HG03457 (cell line): ENCODE measurements at regions not wholly inside any gene's neighbourhood (a gene's known extent, or its start where the extent isn't known, plus 50 kb on each side); places are given as distances from the start of the nearest gene placed in this dataset.
"Not testable (repeated sequence)": the region's sequence is repeated elsewhere in the genome, so short reads cannot be mapped to it uniquely, and the experiment has no call there.

ENCODE experiments used
- ATAC-seq: cut with Tn5 transposase; IDR thresholded peaks from one replicate; pipeline ENCODE4 v1.9.1; 2021; ENCODE audit warnings: moderate number of reproducible peaks; ENCODE audit not compliant: unreplicated experiment

DNA sequence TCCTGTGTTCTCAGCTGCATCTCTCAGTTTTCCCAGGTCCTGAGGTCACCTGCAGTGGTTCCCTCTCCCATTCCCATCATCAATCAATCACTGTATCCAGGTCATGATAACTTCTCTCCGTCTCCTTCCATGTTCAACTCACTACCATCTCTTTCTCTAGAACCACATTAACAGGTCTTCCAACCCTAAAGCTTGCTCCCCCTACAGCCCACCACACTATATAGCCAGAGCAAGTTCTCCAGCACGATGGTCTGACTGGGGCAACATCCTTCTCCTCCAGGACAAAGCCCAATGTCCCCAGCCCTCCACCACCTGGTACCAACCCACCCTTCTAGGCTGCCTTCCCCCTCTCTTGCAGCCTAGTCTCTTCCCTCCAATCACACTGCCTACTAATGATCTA lies 241.6 kb downstream of the CDK5RAP2 start:
- no peak for ATAC-seq

DNA sequence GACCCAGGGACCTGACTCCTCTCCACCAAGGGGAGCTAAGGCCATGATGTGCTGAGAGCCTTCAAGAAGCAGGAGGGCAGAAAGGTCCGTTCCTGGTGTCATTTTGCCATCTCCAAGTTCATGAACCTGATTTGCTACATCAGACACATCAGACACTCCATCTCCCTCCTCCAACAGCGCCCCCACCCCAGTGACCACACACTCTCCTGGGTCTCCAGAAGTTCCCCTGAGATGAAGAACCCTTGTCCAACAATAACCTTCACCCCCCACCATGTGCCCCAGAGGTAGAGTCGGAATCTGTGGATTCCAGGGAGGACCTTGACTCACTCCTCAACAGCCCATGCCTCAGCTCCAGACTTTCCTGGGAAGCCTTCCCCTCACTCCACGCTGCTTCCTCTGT lies 242.8 kb downstream of the CDK5RAP2 start:
- no peak for ATAC-seq

DNA sequence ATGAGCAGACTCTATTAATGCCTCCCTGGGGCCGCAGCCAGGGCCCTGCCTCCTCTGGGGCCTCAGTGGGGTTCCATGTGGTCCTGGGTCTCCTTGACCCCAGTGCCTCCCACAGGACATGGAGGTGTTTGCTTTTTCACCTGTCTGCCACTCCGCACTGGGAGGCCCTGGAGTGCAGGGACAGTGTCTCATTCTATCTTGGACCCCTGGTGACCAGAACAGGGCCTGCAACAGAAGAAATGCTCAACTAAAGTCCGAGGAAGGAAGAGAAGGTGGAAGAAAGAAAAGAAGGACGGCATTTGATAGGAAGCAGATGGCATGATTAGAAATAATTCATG lies 243.2 kb downstream of the CDK5RAP2 start:
- no peak for ATAC-seq

DNA sequence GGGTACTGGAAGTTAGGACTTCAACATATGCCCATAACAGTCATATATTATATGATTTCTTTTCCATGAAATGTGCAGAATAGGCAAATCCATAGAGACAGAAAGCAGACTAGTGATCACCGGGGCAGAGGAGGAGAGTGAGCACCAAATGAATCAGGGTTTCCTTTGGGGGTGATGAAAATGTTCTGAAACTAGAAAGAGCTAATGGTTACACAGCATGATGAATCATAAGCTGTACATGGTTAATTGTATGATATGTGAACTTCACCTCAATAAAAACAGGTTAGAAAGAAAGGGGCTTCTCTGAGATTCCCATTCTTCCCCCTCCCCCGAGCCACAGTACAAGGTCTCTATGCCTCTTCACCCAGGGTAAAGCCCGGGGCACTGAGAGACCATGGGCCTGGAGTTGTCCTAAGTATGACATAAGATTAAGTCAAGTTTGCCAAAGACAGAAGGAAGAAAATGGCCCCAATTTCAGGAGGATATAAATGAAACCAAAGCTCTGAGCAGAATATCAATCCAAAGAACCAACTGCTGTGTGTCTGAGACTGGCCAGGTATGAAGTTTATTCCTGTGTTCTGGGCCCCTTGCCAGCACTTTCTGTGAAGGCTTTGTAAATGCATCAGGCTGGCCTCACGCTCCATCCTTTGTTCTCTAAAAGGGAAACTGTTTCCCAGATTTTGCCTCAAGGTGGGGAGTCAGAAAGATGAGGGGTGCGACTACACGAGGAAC lies 243.8 kb downstream of the CDK5RAP2 start:
- no peak for ATAC-seq

DNA sequence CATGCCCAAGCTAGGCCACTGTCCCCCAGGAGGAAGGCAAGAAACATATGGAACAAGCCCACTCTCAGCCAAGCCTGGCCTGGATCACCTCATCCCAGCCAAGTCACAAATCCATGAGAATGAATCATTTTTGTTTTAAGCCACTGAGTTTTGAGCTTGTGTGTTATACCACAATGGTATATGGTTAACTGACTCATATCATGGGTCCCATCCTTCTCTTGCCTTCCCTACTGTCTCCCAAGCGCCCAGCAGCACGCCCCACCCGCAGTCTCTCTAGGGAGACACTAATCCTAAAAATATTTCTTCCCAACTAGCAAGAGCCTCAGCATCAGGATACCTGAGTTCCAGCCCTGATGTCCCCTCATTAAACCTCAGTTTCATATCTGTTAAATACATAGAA lies 248.1 kb downstream of the CDK5RAP2 start:
- ATAC-seq = no peak

DNA sequence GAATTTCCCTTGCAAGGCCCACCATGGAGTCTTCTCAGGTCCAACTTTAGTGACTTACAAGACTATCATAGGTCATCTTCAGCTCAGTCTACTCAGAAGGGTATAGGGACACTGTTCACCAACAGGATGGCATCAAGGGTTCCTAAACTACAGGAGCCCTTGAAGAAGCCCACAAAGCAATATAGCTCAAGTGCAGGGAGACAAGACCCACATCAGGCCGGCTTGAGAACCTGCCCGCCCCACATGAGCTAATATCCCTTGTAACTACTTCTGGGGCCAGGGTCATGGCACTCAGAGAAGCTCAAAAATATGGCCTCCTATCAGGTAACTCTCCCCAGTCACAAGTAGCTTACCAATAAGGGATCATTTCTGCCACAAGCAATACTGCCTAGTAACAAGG lies 249.9 kb downstream of the CDK5RAP2 start:
- ATAC-seq = no peak

DNA sequence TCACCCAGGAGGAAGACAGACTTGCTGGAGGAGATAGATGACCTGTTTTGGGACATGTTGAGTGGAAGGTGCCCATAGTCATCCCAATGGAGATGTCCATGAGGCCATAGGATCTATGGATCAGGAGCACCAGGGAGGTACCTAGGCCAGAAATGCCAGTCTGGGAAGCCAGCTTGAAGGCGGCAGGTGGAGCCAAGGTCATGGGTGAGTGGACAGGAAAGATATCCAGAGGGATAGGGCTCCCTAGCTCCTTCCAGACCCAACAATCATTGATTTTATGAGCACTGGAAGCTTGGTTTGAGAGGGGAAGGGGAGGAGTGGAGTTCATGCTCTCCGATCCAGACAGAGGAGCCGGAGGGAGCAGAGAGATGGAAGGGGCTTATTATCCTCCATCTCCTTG lies 252.6 kb downstream of the CDK5RAP2 start:
- ATAC-seq = no peak

DNA sequence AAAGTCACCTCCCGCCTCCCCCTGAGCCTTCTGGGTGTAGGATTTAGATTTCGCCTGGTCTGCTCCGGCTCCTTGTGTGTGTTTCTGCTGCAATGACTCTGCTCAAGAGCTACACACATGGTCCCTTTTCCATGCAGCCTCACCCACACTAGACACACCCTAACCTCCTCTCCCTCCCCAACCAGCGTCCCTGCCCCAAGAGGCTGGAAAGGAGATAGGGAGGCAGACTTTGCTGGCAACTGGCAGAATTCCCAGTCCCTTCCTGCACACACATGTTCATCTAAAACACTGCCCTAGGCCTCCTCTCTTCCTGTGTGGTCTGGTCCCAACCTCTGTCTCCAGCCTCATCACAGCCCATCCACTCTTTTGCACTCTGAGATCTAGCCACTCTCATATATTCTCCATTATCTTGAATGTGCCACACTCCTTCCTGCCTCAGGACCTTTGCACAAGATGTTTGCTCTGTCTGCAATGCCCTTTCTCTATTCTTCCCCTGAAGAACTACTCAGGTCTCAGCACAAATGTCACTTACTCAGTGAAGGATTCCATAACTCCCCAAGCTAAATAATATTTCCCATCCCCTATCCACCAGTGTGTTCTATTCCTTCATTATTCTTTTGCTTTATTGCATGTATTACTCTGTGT lies 253.8 kb downstream of the CDK5RAP2 start:
- no peak for ATAC-seq

DNA sequence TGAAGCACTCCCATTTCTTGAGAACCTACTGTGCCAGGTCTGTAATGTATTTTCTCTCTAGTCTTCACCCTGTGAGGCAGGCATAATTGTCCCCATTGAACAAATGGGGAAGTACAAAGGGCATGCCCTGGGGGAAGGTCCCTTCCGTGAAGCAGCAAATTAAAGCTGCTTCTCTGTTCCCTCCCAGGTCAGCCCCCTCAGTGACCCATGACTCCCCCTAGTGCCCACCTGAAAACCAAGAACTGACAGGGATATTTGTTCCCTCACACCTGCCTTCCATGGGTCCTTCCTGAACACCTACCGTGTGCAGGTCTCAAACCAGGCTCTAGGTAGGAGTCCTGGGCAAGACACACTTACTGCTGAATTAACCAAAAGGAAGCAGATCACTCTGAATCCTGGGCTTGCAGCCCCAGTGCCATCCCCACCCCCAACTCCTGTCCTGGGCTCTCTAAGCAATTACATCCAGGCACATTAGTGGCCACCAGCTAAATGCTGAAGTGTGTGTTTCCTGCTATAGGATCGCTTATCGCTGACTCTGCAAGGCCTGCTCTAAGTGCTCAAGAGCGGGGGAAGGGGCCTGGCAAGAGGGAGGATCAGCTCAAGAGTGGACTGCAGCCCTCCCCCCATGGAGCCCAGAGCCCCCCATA lies 254.8 kb downstream of the CDK5RAP2 start:
- ATAC-seq = no peak

DNA sequence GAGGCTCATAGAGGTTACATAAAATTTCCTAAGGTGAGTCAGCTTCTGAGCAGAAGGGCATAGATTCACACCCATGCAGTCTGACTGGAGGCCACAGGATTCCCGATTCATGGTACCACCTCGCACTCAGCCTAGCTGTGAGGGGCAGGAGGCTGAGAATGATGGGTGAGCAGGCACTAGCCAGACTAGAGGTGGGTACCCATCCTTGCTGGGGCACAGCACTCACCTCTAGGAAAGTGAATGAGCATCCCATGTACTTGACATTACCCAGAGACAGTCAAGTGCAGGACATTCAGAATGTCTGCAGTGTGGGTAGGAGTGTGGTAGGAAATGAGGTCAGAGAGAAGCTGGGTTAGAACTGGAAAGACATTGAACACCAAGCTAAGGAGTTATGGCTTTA lies 255.5 kb downstream of the CDK5RAP2 start:
- ATAC-seq = no peak

DNA sequence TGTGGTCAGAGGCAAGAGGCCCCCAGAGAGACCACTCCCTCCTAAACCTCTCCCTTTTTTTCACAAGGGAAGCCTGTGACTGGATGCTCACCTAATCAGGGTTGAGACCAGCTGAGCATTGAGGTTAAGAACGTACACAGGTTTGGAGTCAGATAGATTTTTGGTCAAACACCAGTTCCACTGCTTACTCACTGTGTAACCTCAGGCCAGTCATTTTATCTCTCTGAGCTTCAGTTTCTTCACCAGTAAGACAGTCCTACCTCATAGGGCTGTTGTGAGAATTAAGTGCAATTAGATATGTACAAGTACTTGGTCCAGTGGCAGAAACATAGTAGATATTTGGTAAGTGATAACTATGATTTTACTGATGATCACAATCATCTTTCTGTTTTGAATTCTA lies 256.8 kb downstream of the CDK5RAP2 start:
- ATAC-seq = no peak

DNA sequence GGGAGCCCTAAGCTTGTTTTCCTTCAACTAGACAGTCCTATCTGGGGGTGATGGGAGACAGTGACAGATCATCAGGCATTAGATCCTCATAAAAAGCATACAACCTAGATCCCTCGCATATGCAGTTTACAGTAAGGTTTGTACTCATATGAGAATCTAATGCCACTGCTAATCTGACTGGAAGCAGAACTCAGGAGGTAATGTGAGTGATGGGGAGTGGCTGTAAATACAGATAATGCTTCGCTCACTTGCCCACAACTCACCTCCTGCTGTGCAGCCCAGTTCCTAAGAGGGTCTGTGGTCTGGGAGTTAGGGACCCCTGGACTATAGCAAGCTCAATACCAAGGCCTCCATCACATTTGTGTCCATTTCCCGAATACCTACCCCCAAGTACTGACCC lies 260.5 kb downstream of the CDK5RAP2 start:
- ATAC-seq = no peak

DNA sequence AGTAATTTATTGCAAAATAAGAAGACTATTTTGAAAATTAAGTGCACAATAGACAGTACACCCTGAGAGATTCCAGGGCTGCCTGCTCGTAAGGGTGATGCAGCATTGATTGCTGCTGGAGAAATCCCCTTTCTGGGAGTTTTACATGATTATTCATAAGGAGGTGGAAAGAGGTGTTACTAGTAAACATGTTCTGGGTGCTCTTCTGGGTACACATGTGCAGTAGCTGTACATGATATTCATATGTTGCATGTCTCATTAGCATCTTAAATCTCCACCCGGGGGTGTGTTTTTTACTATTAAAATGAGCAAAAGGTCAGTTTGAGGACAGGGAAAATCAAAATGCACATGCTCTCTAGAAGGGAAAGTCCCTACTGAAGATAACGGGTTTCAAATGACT lies 264.8 kb downstream of the CDK5RAP2 start:
- ATAC-seq = no peak

DNA sequence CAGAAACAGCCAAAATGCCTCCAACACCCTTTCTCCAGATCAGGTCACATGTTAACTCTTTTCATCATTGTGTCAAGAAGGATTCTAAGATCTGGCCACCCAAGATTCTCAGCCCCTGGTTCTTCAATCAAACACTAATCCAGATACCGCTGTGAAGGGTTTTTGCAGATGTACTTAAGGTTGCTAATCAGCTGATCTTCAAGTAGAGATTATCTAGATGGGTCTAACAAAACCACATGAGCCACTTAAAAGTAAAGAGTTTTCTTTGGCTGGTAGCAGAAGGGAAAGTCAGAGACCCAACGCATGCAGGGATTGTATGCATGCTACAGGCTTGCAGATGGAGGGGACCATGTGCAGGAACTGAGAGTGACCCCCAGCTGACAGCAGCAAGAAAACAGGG lies 267.9 kb downstream of the CDK5RAP2 start:
- ATAC-seq = no peak

DNA sequence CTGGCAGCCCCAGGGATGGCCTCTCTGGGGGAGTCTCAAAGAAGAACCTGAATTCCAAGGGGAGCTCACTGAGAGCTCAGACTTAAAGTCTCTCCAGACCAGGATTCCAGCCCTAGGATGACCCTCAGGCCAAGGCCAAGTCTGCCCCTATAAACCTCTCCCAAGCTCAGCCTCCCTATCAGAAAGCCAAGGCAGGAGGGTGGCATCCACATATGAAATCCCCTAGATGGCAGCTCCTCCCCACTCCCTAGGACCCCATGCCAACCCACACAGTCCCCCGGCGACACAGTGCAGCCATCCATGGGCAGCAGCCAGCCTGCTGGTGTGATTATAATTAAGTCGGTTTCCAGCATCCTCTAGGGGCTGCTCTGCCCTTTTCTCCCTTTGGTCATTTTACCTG lies 269.9 kb downstream of the CDK5RAP2 start:
- ATAC-seq = no peak

DNA sequence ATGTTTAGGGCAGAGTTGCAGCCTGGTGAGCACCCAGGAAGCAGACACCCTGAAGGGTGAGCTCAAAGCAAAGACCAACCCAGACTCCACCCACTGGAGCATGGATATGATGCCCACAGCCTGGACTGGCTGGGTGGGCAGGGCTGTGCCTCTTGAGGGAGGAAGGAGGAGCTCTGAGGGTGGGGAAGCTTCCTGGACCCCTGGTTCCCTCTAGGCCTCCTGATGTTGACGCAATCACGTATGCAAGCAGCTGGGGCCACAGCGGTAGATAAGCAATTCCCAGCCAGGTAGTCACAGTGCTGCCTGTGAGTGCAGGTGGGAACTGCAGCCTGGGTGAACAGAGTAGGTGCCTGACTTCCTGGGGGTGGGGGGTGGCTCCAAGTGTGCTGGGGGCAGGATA lies 271.5 kb downstream of the CDK5RAP2 start:
- ATAC-seq = no peak

DNA sequence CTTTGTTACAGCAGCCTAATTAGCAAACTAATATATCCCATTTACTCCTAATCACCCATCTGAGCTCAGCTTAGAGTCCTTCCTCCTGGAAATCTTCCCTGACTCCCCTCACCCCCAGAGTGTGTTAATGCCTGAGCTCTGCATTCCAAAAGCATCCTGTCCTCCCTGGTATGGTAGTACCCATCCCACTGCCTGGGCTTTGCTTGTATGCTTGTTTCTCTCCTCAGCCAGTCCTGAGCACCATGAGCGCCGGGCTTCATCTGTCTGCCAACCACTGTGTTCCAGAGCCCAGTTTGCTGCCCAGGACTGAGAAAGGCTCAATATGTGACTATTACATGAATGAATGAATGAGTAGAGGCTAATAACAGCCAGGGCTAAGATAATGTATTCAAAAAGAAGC lies 272.4 kb downstream of the CDK5RAP2 start:
- no peak for ATAC-seq

DNA sequence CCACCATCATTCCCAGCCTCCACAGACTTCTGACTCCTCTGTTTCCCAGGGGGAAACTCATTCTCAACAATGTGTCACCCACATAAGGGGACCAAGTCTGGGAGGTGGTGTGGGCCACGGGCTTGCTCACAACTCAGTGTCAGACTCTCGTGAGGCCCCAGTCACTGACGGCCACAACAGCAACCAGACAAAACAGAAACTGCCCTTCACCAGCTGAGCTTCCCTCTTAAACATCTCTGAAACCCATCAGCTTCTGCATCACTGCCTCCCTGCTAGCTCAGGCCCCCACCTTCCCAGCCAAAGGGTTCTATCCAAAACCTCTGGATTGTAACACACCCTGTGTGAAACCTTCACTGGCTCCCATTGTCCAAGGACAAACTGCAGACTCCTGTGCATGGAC lies 273.4 kb downstream of the CDK5RAP2 start:
- ATAC-seq = no peak

DNA sequence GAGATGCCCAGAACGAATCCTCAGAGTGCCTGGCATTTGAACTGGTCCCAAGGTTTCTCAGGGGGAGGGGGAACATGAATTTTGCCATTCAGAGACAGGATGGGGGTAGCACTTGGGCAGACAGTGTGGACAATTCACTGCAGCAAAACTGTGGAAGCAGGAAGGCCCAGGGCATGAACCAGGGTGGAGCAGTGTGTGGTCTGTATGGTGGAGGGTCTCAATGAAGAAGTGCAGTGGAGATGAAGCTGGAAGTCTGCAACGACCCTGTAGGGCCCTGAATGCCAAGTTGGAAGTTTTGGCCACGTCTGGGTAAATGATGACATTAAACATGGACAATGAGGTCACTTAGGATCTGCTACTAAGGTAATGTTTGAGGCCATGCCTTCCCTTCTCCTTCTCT lies 273.9 kb downstream of the CDK5RAP2 start:
- ATAC-seq = no peak

DNA sequence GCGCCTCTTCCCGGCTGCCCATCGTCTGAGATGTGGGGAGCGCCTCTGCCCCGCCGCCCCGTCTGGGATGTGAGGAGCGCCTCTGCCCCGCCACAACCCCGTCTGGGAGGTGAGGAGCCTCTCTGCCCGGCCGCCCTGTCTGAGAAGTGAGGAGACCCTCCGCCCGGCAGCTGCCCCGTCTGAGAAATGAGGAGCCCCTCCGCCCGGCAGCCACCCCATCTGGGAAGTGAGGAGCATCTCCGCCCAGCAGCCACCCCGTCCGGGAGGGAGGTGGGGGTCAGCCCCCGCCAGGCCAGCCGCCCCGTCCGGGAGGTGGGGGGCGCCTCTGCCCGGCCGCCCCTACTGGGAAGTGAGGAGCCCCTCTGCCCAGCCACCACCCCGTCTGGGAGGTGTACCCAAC lies 275.1 kb downstream of the CDK5RAP2 start:
- ATAC-seq = not testable (repeated sequence)

DNA sequence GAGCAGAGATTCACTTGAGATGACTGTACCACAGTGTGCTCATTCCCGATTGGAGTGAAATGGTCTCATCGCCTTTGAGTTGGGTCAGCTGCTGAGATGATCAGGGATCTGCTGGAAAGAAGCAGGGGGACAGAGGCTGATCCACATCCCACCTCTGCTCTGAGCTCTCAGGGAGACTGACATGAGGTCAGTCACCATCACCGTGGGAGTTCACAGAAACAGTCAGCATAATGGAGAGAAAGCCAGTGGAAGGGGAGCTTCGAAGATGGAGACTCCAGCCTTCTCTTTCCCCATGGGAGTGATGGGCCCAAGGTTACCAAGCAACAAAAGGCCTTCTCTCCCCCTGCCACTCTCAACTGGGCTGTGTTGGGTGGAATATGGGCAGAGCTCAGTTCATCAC lies 276.4 kb downstream of the CDK5RAP2 start:
- ATAC-seq = no peak

DNA sequence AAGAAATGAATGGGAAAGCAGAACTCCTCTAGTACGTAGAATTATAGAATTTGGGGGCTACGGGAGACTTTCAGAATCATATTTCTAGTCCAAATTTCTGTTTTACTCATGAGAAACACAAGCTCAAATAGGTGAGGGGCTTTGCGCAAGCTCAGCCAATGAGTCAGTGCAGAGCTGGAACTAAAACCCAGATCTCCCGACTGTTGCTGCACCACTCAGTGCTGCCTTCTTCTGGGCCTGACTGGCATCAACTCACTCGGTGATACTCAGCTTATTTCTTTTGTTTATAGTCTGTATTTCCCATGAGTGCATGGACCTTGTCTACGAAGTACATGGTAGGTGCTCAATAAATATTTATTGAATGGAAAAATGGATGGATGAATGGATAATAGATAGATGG lies 280.2 kb downstream of the CDK5RAP2 start:
- ATAC-seq = no peak

DNA sequence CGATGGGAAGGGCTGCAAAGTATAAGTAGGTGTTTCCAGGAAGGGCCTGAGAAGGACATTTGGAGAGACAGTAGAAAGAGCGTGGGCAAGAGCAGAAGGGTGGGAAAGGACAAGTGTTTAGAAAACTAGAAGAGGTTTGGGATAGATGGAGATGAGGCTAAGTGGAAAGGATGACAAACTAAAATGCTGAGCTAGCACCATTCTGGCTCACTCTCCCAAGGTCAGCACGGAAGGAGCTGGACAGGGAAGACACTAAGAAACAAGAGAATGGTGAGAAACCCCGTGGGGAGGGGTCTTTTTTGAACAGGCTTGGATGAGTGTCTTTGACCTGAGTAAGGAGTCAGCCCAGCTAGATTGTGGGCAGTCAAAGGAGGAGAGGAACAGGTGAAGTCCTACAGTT lies 286.0 kb downstream of the CDK5RAP2 start:
- ATAC-seq = no peak
